SK-MEL-5 (cell line): ENCODE measurements at regions not wholly inside any gene's neighbourhood (a gene's known extent, or its start where the extent isn't known, plus 50 kb on each side); places are given as distances from the start of the nearest gene placed in this dataset.

Source experiments
- DNase-seq: peaks from one replicate; pipeline ENCODE4 v3.0.0-alpha.2; 2016; ENCODE audit warnings: low read depth, low spot score
- in situ Hi-C: cut with HindIII; loops from 2 replicates; pipeline ENCODE4 v1.10.0; 2016; ENCODE audit warnings: low sequenced_read_pairs, high pct_unique_total_duplicates, low pct_unique_long_range_greater_than_20kb

- no peak for DNase-seq
- in situ Hi-C loops = no loop called here
These were observed 151.8 kb upstream of the HNMT start for GRCh38 chr2:137812517-137812916.

GRCh38 chr2:137813176-137813575 lies 151.1 kb upstream of the HNMT start:
- in situ Hi-C loops = no loop called here
- DNase-seq = no peak

- in situ Hi-C loops = no loop called here
These were observed 147.2 kb upstream of the HNMT start for GRCh38 chr2:137817058-137817457.

GRCh38 chr2:137823196-137823595 lies 141.1 kb upstream of the HNMT start:
- no peak for DNase-seq
- in situ Hi-C loops = no loop called here

More at GRCh38 chr2:137817058-137817457, 147.2 kb upstream of the HNMT start:
- DNase-seq = no peak

- DNase-seq = no peak
- in situ Hi-C loops = no loop called here
These were observed 139.8 kb upstream of the HNMT start for GRCh38 chr2:137824501-137824900.

GRCh38 chr2:137826373-137827372 lies 137.6 kb upstream of the HNMT start:
- no peak for DNase-seq
- in situ Hi-C loops = no loop called here

- in situ Hi-C loops = no loop called here
- no peak for DNase-seq
These were observed 135.6 kb upstream of the HNMT start for GRCh38 chr2:137828624-137829023.

GRCh38 chr2:137829251-137829650 lies 135.0 kb upstream of the HNMT start:
- DNase-seq = no peak
- in situ Hi-C loops = no loop called here

GRCh38 chr2:137834760-137835379 lies 129.4 kb upstream of the HNMT start:
- no peak for DNase-seq
- in situ Hi-C loops = no loop called here

GRCh38 chr2:137836671-137837070 lies 127.6 kb upstream of the HNMT start:
- in situ Hi-C loops = no loop called here
- no peak for DNase-seq

- DNase-seq = no peak
- in situ Hi-C loops = no loop called here
These were observed 126.4 kb upstream of the HNMT start for GRCh38 chr2:137837830-137838229.

- in situ Hi-C loops = no loop called here
- DNase-seq = peak; percentile 60
These were observed 125.8 kb upstream of the HNMT start for GRCh38 chr2:137838255-137839092.

- in situ Hi-C loops = no loop called here
These were observed 121.8 kb upstream of the HNMT start for GRCh38 chr2:137842430-137842829.

GRCh38 chr2:137842952-137843351 lies 121.3 kb upstream of the HNMT start:
- DNase-seq = no peak
- in situ Hi-C loops = no loop called here

More at GRCh38 chr2:137842430-137842829, 121.8 kb upstream of the HNMT start:
- DNase-seq = no peak

GRCh38 chr2:137845422-137845821 lies 118.9 kb upstream of the HNMT start:
- in situ Hi-C loops = no loop called here

GRCh38 chr2:137846993-137847392 lies 117.3 kb upstream of the HNMT start:
- DNase-seq = no peak
- in situ Hi-C loops = no loop called here

More at GRCh38 chr2:137845422-137845821, 118.9 kb upstream of the HNMT start:
- no peak for DNase-seq

- in situ Hi-C loops = no loop called here
- DNase-seq = no peak
These were observed 116.8 kb upstream of the HNMT start for GRCh38 chr2:137847443-137847842.

- in situ Hi-C loops = no loop called here
- no peak for DNase-seq
These were observed 106.4 kb upstream of the HNMT start for GRCh38 chr2:137857881-137858280.
